A673 (cell line): ENCODE measurements at regions not wholly inside any gene's neighbourhood (a gene's known extent, or its start where the extent isn't known, plus 50 kb on each side); places are given as distances from the start of the nearest gene placed in this dataset.

Experiments used
- BruUV-seq: library from RNA; stranded (reverse); fragments of 400-500 nt; replicated peaks from 2 replicates; lab custom pipeline; 2021; lab: Mats Ljungman, UMichigan
- CTCF ChIA-PET: fragments of 300-600 bp; sonication (Branson Sonifier 250); formaldehyde crosslinking; loops from one replicate; lab custom pipeline; 2022; ENCODE audit warnings: antibody characterized with exemption; lab: Charles Lee
- POLR2A ChIA-PET: fragments of 300-600 bp; sonication (Branson Sonifier 250); formaldehyde crosslinking; loops from one replicate; lab custom pipeline; 2022; ENCODE audit warnings: antibody characterized with exemption; ENCODE audit not compliant: low non-redundant PET; lab: Charles Lee
- DNase-seq: peaks from one replicate; pipeline ENCODE4 v3.0.0-alpha.2; 2015; ENCODE audit warnings: low spot score
- H3K27ac ChIP-seq: fragments of 200-600 bp; sonication (generic); 2 replicates; pipeline ENCODE4 v1.5.1; 2016; ENCODE audit warnings: mixed run types, low read depth, mild to moderate bottlenecking, mixed read lengths, antibody characterized with exemption, low read length; ENCODE audit not compliant: poor library complexity, severe bottlenecking
- H3K27me3 ChIP-seq: fragments of 200-600 bp; sonication (generic); replicated peaks from 2 replicates; pipeline ENCODE4 v1.6.1; 2017; ENCODE audit warnings: mixed run types, low read depth, mild to moderate bottlenecking, mixed read lengths, antibody characterized with exemption, low read length; ENCODE audit not compliant: insufficient read depth, poor library complexity
- H3K36me3 ChIP-seq: fragments of 200-600 bp; sonication (generic); 2 replicates; pipeline ENCODE4 v1.6.1; 2016; ENCODE audit warnings: mixed run types, mild to moderate bottlenecking, mixed read lengths, antibody characterized with exemption, low read length; ENCODE audit not compliant: insufficient read depth, poor library complexity, severe bottlenecking
- H3K4me1 ChIP-seq: fragments of 200-600 bp; sonication (generic); 2 replicates; pipeline ENCODE4 v1.6.1; 2017; ENCODE audit warnings: mixed run types, mild to moderate bottlenecking, mixed read lengths, antibody characterized with exemption, low read length; ENCODE audit not compliant: insufficient read depth, poor library complexity, severe bottlenecking
- H3K4me3 ChIP-seq: fragments of 200-600 bp; sonication (generic); 2 replicates; pipeline ENCODE4 v1.5.1; 2016; ENCODE audit warnings: low read depth, mixed run types, mild to moderate bottlenecking, mixed read lengths, low read length; ENCODE audit not compliant: poor library complexity, severe bottlenecking
- H3K9me3 ChIP-seq: fragments of 200-600 bp; sonication (generic); 2 replicates; pipeline ENCODE4 v1.6.1; 2016; ENCODE audit warnings: mixed run types, low read depth, mild to moderate bottlenecking, mixed read lengths, antibody characterized with exemption, low read length; ENCODE audit not compliant: poor library complexity, severe bottlenecking
- CTCF ChIP-seq: fragments of 300-800, 200-600 bp; sonication (generic); conservative IDR thresholded peaks from 2 replicates; pipeline ENCODE4 v1.5.1; 2017; ENCODE audit warnings: low read depth, mild to moderate bottlenecking, antibody characterized with exemption, low read length, moderate library complexity, mixed read lengths
- EZH2 ChIP-seq: fragments of 200-600 bp; sonication (generic); IDR thresholded peaks from 2 replicates; pipeline ENCODE4 v1.6.1; 2017; ENCODE audit warnings: borderline replicate concordance, low read depth, mild to moderate bottlenecking, mixed read lengths, antibody characterized with exemption, low read length; ENCODE audit not compliant: poor library complexity, severe bottlenecking
- intact Hi-C: fragments of 100-400 bp; cut with micrococcal nuclease; formaldehyde crosslinking; loops from one replicate; pipeline ENCODE4 v1.10.0; 2022; ENCODE audit not compliant: unreplicated experiment

GRCh38 chr12:125890971-125891370 lies 825.7 kb downstream of the AACS start:
- Histone ChIP-seq H3K27ac (no peak overlapping the region), H3K36me3 (no peaks in the 10 kb centered on the region), H3K4me3 (no peak overlapping the region), H3K27me3 (no peaks in the 10 kb centered on the region), H3K9me3 (no peaks in the 10 kb centered on the region), H3K4me1 (no peaks in the 10 kb centered on the region)
- CTCF ChIA-PET, result no interaction called here
- no TSS peak for BruUV-seq
- TF ChIP-seq EZH2, result no peak
- TF ChIP-seq CTCF, result no peak
- DNase-seq, result no peak
- POLR2A ChIA-PET, result no interaction called here
- intact Hi-C loops, result no loop called here

DNA sequence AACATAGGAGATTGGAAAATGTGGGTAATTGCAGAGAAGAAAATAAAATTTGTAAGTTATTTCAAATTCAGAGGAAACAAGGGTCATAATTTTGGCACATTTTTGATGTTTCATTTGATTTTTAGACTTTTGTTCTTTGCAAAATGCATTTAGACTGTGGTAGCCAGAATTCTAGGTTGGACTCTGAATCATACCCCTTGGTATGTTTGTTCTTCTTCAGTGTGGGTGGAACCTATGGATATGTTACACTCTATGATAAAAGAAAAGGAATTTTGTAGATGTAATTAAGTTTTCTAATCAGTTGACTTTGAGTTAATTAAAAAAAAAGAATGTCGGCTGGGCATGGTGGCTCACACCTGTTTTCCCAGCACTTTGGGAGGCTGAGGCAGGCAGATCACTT lies 827.0 kb downstream of the AACS start:
- BruUV-seq, result no TSS peak
- Histone ChIP-seq H3K36me3 (no peaks in the 10 kb centered on the region), H3K9me3 (no peaks in the 10 kb centered on the region), H3K27me3 (peaks cover 4% of the 10 kb centered on the region), H3K4me1 (no peaks in the 10 kb centered on the region), H3K4me3 (no peak overlapping the region), H3K27ac (no peak overlapping the region)
- POLR2A ChIA-PET, result no interaction called here
- intact Hi-C loops, result no loop called here
- CTCF ChIA-PET, result no interaction called here
- no peak for TF ChIP-seq CTCF
- no peak for TF ChIP-seq EZH2
- no peak for DNase-seq

GRCh38 chr12:125902991-125903390 lies 837.8 kb downstream of the AACS start:
- POLR2A ChIA-PET, result no interaction called here
- BruUV-seq, result no TSS peak
- Histone ChIP-seq H3K27ac (no peak overlapping the region), H3K9me3 (no peaks in the 10 kb centered on the region), H3K27me3 (peaks cover 10% of the 10 kb centered on the region), H3K4me1 (no peaks in the 10 kb centered on the region), H3K36me3 (no peaks in the 10 kb centered on the region), H3K4me3 (no peak overlapping the region)
- intact Hi-C loops, result no loop called here
- no peak for DNase-seq
- CTCF ChIA-PET, result no interaction called here
- TF ChIP-seq CTCF (no peak), EZH2 (no peak)
